Gastroesophageal sphincter (tissue), 3 donors: ENCODE measurements at regions not wholly inside any gene's neighbourhood (a gene's known extent, or its start where the extent isn't known, plus 50 kb on each side); places are given as distances from the start of the nearest gene placed in this dataset.

ENCODE experiments used
- EP300 ChIP-seq: sonication (generic); formaldehyde crosslinking; IDR thresholded peaks from one replicate; pipeline ENCODE4 v1.6.1; 2017; ENCODE audit warnings: antibody characterized with exemption, mild to moderate bottlenecking
- POLR2A ChIP-seq, 2 donors: fragments of 450-650 bp; IDR thresholded peaks; one replicate each; pipeline ENCODE4 v1.6.1; 2017; ENCODE audit warnings: antibody characterized with exemption in 2 of 2, mild to moderate bottlenecking in 2 of 2, moderate library complexity in 1 of 2
- POLR2AphosphoS5 ChIP-seq: sonication (generic); formaldehyde crosslinking; IDR thresholded peaks from one replicate; pipeline ENCODE4 v1.6.1; 2017; ENCODE audit warnings: antibody characterized with exemption
- TF ChIP-seq, protein P1 (sequence below), 4 experiments: fragments of 200-600 bp in 2 of 4; fragments of 450-650 bp in 2 of 4; sonication (generic) in 1 of 4; IDR thresholded peaks; one replicate each; pipeline ENCODE4 v1.5.1; 2017 to 2019; ENCODE audit warnings: antibody characterized with exemption in 4 of 4, mild to moderate bottlenecking in 2 of 4, moderate library complexity in 2 of 4

DNA sequence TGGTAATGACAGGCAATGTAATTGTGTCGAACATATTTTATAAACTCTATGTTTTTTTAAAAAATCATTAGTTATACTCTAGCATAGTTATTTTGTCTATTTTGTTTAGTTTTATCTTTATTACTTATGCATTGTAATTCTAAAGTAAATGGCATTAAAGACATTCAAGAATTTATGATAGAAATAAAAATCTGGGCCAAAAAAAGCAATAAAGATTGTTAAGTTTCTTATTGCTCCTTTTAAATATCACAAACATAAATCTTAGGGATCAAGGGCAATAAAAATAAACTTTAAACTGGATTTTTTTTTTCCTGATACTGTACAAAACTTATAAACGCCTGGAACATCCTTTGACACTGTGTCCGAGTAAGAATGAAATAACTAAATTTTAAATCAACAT is 931.5 kb upstream of the EYS start:
- TF ChIP-seq, protein P1, sequence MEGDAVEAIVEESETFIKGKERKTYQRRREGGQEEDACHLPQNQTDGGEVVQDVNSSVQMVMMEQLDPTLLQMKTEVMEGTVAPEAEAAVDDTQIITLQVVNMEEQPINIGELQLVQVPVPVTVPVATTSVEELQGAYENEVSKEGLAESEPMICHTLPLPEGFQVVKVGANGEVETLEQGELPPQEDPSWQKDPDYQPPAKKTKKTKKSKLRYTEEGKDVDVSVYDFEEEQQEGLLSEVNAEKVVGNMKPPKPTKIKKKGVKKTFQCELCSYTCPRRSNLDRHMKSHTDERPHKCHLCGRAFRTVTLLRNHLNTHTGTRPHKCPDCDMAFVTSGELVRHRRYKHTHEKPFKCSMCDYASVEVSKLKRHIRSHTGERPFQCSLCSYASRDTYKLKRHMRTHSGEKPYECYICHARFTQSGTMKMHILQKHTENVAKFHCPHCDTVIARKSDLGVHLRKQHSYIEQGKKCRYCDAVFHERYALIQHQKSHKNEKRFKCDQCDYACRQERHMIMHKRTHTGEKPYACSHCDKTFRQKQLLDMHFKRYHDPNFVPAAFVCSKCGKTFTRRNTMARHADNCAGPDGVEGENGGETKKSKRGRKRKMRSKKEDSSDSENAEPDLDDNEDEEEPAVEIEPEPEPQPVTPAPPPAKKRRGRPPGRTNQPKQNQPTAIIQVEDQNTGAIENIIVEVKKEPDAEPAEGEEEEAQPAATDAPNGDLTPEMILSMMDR (IDR thresholded peaks at IDR 0.05), result no peak
- TF ChIP-seq EP300, result no peak
- TF ChIP-seq POLR2AphosphoS5, result no peak
- no peak for TF ChIP-seq POLR2A (IDR thresholded peaks at IDR 0.05)
